Ishikawa (cell line): ENCODE measurements at regions not wholly inside any gene's neighbourhood (a gene's known extent, or its start where the extent isn't known, plus 50 kb on each side); places are given as distances from the start of the nearest gene placed in this dataset.
A peak's percentile ranks its signal among the peaks of the same experiment; 100 is the strongest.

ENCODE experiments used
- CEBPB ChIP-seq: IDR thresholded peaks from 2 replicates; pipeline ENCODE4 v1.6.1; 2012
- CREB1 ChIP-seq: IDR thresholded peaks from 2 replicates; pipeline ENCODE4 v1.6.1; 2012; ENCODE audit warnings: low read depth
- EGR1 ChIP-seq: IDR thresholded peaks from 2 replicates; pipeline ENCODE4 v1.6.1; 2012
- EP300 ChIP-seq: IDR thresholded peaks from 2 replicates; pipeline ENCODE4 v1.6.1; 2012; ENCODE audit warnings: borderline replicate concordance
- FOXM1 ChIP-seq: IDR thresholded peaks from 2 replicates; pipeline ENCODE4 v1.6.1; 2012; ENCODE audit warnings: low read depth, borderline replicate concordance
- MAX ChIP-seq: IDR thresholded peaks from 2 replicates; pipeline ENCODE4 v1.6.1; 2012
- NFIC ChIP-seq: IDR thresholded peaks from 2 replicates; pipeline ENCODE4 v1.6.1; 2012
- RAD21 ChIP-seq: IDR thresholded peaks from 2 replicates; pipeline ENCODE4 v1.6.1; 2012; ENCODE audit warnings: low read depth
- TAF1 ChIP-seq: IDR thresholded peaks from 2 replicates; pipeline ENCODE4 v1.6.1; 2012; ENCODE audit warnings: low read depth, mild to moderate bottlenecking
- TCF12 ChIP-seq: IDR thresholded peaks from 2 replicates; pipeline ENCODE4 v1.6.1; 2012; ENCODE audit warnings: low read depth
- TEAD4 ChIP-seq: IDR thresholded peaks from 2 replicates; pipeline ENCODE4 v1.6.1; 2012
- YY1 ChIP-seq: IDR thresholded peaks from 2 replicates; pipeline ENCODE4 v1.6.1; 2012; ENCODE audit warnings: low read depth
- ZBTB7A ChIP-seq: IDR thresholded peaks from 2 replicates; pipeline ENCODE4 v1.6.1; 2012; ENCODE audit warnings: low read depth
- TF ChIP-seq, protein P1 (sequence below): IDR thresholded peaks from 2 replicates; pipeline ENCODE4 v1.6.1; 2012
- TF ChIP-seq, protein P2 (sequence below): IDR thresholded peaks from 2 replicates; pipeline ENCODE4 v1.6.1; 2012; ENCODE audit warnings: low read depth, mild to moderate bottlenecking

DNA sequence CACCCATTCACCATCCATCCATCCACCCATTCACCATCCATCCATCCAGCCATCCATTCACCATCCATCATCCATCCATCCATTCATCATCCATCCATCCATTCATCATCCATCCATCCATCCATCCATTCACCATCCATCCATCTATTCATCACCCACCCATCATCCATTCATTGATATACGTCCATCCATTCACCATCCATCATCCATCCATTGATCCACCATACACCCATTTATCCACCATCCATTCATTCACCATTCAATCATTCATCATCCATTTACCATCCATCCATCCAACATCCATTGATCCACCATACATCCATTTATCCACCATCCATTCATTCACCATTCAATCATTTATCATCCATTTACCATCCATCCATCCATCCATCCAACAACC lies 111.7 kb downstream of the ABCC12 start:
- no peak for TF ChIP-seq ZBTB7A
- no peak for TF ChIP-seq TAF1
- TF ChIP-seq RAD21, result no peak
- no peak for TF ChIP-seq CEBPB
- no peak for TF ChIP-seq TEAD4

DNA sequence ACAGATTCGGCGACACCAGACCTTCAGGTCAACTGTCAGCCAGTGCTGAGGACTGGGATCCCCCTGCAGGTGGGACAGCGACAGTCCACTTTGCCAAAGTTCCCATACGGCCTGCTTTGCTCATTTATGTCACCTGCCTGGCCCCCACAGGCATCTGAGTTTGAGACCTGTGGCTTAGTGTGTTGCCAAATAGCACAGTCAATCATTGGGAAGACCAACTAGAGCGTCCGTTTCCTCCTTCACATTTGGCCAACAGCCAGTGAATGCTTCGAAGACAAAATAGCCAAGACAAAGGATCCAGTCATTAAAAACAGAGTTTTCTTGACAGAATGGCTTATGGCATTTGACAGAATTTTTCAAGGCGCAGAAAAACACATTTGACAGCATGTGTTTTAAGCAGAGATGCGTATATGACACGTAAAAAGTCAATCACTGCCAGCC lies 113.8 kb downstream of the ABCC12 start:
- TF ChIP-seq, protein P1, sequence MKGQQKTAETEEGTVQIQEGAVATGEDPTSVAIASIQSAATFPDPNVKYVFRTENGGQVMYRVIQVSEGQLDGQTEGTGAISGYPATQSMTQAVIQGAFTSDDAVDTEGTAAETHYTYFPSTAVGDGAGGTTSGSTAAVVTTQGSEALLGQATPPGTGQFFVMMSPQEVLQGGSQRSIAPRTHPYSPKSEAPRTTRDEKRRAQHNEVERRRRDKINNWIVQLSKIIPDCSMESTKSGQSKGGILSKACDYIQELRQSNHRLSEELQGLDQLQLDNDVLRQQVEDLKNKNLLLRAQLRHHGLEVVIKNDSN, result no peak
- TF ChIP-seq RAD21, result peak; percentile 46

- no peak for TF ChIP-seq NFIC
- TF ChIP-seq TEAD4, result no peak
- TF ChIP-seq EP300, result no peak
- TF ChIP-seq, protein P1, result no peak
- TF ChIP-seq EGR1, result no peak
- TF ChIP-seq YY1, result no peak
- no peak for TF ChIP-seq CEBPB
- no peak for TF ChIP-seq FOXM1
- no peak for TF ChIP-seq TAF1
- no peak for TF ChIP-seq ZBTB7A
- no peak for TF ChIP-seq RAD21
- TF ChIP-seq, protein P2, sequence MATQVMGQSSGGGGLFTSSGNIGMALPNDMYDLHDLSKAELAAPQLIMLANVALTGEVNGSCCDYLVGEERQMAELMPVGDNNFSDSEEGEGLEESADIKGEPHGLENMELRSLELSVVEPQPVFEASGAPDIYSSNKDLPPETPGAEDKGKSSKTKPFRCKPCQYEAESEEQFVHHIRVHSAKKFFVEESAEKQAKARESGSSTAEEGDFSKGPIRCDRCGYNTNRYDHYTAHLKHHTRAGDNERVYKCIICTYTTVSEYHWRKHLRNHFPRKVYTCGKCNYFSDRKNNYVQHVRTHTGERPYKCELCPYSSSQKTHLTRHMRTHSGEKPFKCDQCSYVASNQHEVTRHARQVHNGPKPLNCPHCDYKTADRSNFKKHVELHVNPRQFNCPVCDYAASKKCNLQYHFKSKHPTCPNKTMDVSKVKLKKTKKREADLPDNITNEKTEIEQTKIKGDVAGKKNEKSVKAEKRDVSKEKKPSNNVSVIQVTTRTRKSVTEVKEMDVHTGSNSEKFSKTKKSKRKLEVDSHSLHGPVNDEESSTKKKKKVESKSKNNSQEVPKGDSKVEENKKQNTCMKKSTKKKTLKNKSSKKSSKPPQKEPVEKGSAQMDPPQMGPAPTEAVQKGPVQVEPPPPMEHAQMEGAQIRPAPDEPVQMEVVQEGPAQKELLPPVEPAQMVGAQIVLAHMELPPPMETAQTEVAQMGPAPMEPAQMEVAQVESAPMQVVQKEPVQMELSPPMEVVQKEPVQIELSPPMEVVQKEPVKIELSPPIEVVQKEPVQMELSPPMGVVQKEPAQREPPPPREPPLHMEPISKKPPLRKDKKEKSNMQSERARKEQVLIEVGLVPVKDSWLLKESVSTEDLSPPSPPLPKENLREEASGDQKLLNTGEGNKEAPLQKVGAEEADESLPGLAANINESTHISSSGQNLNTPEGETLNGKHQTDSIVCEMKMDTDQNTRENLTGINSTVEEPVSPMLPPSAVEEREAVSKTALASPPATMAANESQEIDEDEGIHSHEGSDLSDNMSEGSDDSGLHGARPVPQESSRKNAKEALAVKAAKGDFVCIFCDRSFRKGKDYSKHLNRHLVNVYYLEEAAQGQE, result no peak
- no peak for TF ChIP-seq CREB1
- TF ChIP-seq TCF12, result no peak
- no peak for TF ChIP-seq MAX
These were observed 120.7 kb downstream of the ABCC12 start for GRCh38 chr16:48035142-48035541.

GRCh38 chr16:48030926-48031325 lies 124.9 kb downstream of the ABCC12 start:
- TF ChIP-seq TAF1, result no peak
- no peak for TF ChIP-seq NFIC
- no peak for TF ChIP-seq EP300
- TF ChIP-seq CEBPB, result no peak
- no peak for TF ChIP-seq TEAD4
- TF ChIP-seq TCF12, result no peak
- no peak for TF ChIP-seq MAX
- TF ChIP-seq, protein P1, result no peak
- TF ChIP-seq CREB1, result no peak
- no peak for TF ChIP-seq FOXM1
- no peak for TF ChIP-seq ZBTB7A
- TF ChIP-seq, protein P2, result no peak

GRCh38 chr16:48029768-48030167 lies 126.0 kb downstream of the ABCC12 start:
- TF ChIP-seq, protein P2, result no peak
- TF ChIP-seq NFIC (no peak), TCF12 (no peak), RAD21 (no peak), EGR1 (no peak), TAF1 (no peak), YY1 (no peak), EP300 (no peak), CEBPB (no peak), MAX (no peak), TEAD4 (no peak)
- TF ChIP-seq, protein P1, result no peak
